ENCODE measurements at regions not wholly inside any gene's neighbourhood (a gene's known extent, or its start where the extent isn't known, plus 50 kb on each side); places are given as distances from the start of the nearest gene placed in this dataset.

- POLR2A ChIA-PET = no interaction called here
- CTCF ChIA-PET = no interaction called here
- DNase-seq (ENCODE audit: extremely low spot score) = no peak
- TF ChIP-seq TARDBP (IDR thresholded peaks at IDR 0.05) = no peak
- TF ChIP-seq HDGF (IDR thresholded peaks at IDR 0.05; ENCODE audit: borderline replicate concordance) = no peak
- TF ChIP-seq LEF1 (IDR thresholded peaks at IDR 0.05; ENCODE audit: borderline replicate concordance) = no peak
- no peak for TF ChIP-seq CTBP1 (IDR thresholded peaks at IDR 0.05; ENCODE audit: borderline replicate concordance)
- no peak for TF ChIP-seq BHLHE40 (IDR thresholded peaks at IDR 0.05; ENCODE audit: borderline replicate concordance)
- no peak for TF ChIP-seq PKNOX1 (IDR thresholded peaks at IDR 0.05)
- TF ChIP-seq FOXA1 (IDR thresholded peaks at IDR 0.05) = no peak
- TF ChIP-seq ZNF384 (IDR thresholded peaks at IDR 0.05) = no peak
- no peak for TF ChIP-seq FOXM1 (IDR thresholded peaks at IDR 0.05; ENCODE audit: borderline replicate concordance)
- TF ChIP-seq NFRKB (IDR thresholded peaks at IDR 0.05) = no peak
- no peak for TF ChIP-seq L3MBTL2 (conservative IDR thresholded peaks at IDR 0.05)
- TF ChIP-seq SUZ12 (IDR thresholded peaks at IDR 0.05) = no peak
- TF ChIP-seq ELF4 (IDR thresholded peaks at IDR 0.05) = no peak
- TF ChIP-seq SP1 (IDR thresholded peaks at IDR 0.05) = no peak
- TF ChIP-seq FOXK2 (IDR thresholded peaks at IDR 0.05) = no peak
- TF ChIP-seq ARNT (IDR thresholded peaks at IDR 0.05) = no peak
These were observed 269.7 kb upstream of the THSD7B start for GRCh38 chr2:136495636-136496035.

GRCh38 chr2:136492901-136493300, 272.4 kb upstream of the THSD7B start:
- ChIA-PET POLR2A (no interaction called here), CTCF (no interaction called here)
- TF ChIP-seq FOXA1 (IDR thresholded peaks at IDR 0.05) = no peak
- TF ChIP-seq LEF1 (IDR thresholded peaks at IDR 0.05; ENCODE audit: borderline replicate concordance) = no peak
- no peak for TF ChIP-seq CTBP1 (IDR thresholded peaks at IDR 0.05; ENCODE audit: borderline replicate concordance)
- no peak for DNase-seq (ENCODE audit: extremely low spot score)

- DNase-seq (ENCODE audit: extremely low spot score) = no peak
- ChIA-PET CTCF (no interaction called here), POLR2A (no interaction called here)
- no peak for TF ChIP-seq ARNT (IDR thresholded peaks at IDR 0.05)
- TF ChIP-seq TARDBP (IDR thresholded peaks at IDR 0.05) = no peak
These were observed 275.2 kb upstream of the THSD7B start for GRCh38 chr2:136490100-136490499.

- TF ChIP-seq SP1 (IDR thresholded peaks at IDR 0.05) = no peak
- no peak for TF ChIP-seq HDGF (IDR thresholded peaks at IDR 0.05; ENCODE audit: borderline replicate concordance)
- TF ChIP-seq SUZ12 (IDR thresholded peaks at IDR 0.05) = no peak
- TF ChIP-seq LEF1 (IDR thresholded peaks at IDR 0.05; ENCODE audit: borderline replicate concordance) = no peak
- TF ChIP-seq ELF4 (IDR thresholded peaks at IDR 0.05) = no peak
- no peak for TF ChIP-seq FOXA1 (IDR thresholded peaks at IDR 0.05)
- TF ChIP-seq ARNT (IDR thresholded peaks at IDR 0.05) = no peak
- TF ChIP-seq CTBP1 (IDR thresholded peaks at IDR 0.05; ENCODE audit: borderline replicate concordance) = no peak
- no peak for TF ChIP-seq NFRKB (IDR thresholded peaks at IDR 0.05)
- no peak for TF ChIP-seq TARDBP (IDR thresholded peaks at IDR 0.05)
- CTCF ChIA-PET = no interaction called here
- POLR2A ChIA-PET = no interaction called here
- DNase-seq (ENCODE audit: extremely low spot score) = no peak
These were observed 277.9 kb upstream of the THSD7B start for GRCh38 chr2:136487421-136487820.

GRCh38 chr2:136486115-136486514, 279.2 kb upstream of the THSD7B start:
- no peak for DNase-seq (ENCODE audit: extremely low spot score)
- CTCF ChIA-PET = no interaction called here

GRCh38 chr2:136482966-136483365, 282.4 kb upstream of the THSD7B start:
- ChIA-PET CTCF (no interaction called here), POLR2A (no interaction called here)
- TF ChIP-seq FOXK2 (IDR thresholded peaks at IDR 0.05) = no peak
- TF ChIP-seq SP1 (IDR thresholded peaks at IDR 0.05) = no peak
- TF ChIP-seq ELF4 (IDR thresholded peaks at IDR 0.05) = no peak
- TF ChIP-seq ZNF384 (IDR thresholded peaks at IDR 0.05) = no peak
- no peak for TF ChIP-seq LEF1 (IDR thresholded peaks at IDR 0.05; ENCODE audit: borderline replicate concordance)
- TF ChIP-seq BHLHE40 (IDR thresholded peaks at IDR 0.05; ENCODE audit: borderline replicate concordance) = no peak
- TF ChIP-seq FOXA1 (IDR thresholded peaks at IDR 0.05) = no peak
- no peak for TF ChIP-seq NFRKB (IDR thresholded peaks at IDR 0.05)
- TF ChIP-seq ARNT (IDR thresholded peaks at IDR 0.05) = no peak
- no peak for DNase-seq (ENCODE audit: extremely low spot score)

More at GRCh38 chr2:136486115-136486514, 279.2 kb upstream of the THSD7B start:
- no peak for TF ChIP-seq ARNT (IDR thresholded peaks at IDR 0.05)
- no peak for TF ChIP-seq FOXK2 (IDR thresholded peaks at IDR 0.05)
- no peak for TF ChIP-seq LEF1 (IDR thresholded peaks at IDR 0.05; ENCODE audit: borderline replicate concordance)
- TF ChIP-seq BHLHE40 (IDR thresholded peaks at IDR 0.05; ENCODE audit: borderline replicate concordance) = no peak
- no peak for TF ChIP-seq HDGF (IDR thresholded peaks at IDR 0.05; ENCODE audit: borderline replicate concordance)
- no peak for TF ChIP-seq L3MBTL2 (conservative IDR thresholded peaks at IDR 0.05)
- no peak for TF ChIP-seq ELF4 (IDR thresholded peaks at IDR 0.05)
- no peak for TF ChIP-seq FOXA1 (IDR thresholded peaks at IDR 0.05)
- POLR2A ChIA-PET = no interaction called here

GRCh38 chr2:136482006-136482405, 283.3 kb upstream of the THSD7B start:
- ChIA-PET POLR2A (no interaction called here), CTCF (no interaction called here)
- DNase-seq (ENCODE audit: extremely low spot score) = no peak
- no peak for TF ChIP-seq SP1 (IDR thresholded peaks at IDR 0.05)
- TF ChIP-seq NFRKB (IDR thresholded peaks at IDR 0.05) = no peak
- TF ChIP-seq TARDBP (IDR thresholded peaks at IDR 0.05) = no peak

GRCh38 chr2:136479696-136480095, 285.6 kb upstream of the THSD7B start:
- ChIA-PET POLR2A (no interaction called here), CTCF (no interaction called here)
- TF ChIP-seq FOXM1 (IDR thresholded peaks at IDR 0.05; ENCODE audit: borderline replicate concordance) (no peak), FOXA1 (IDR thresholded peaks at IDR 0.05) (no peak), PKNOX1 (IDR thresholded peaks at IDR 0.05) (no peak), BHLHE40 (IDR thresholded peaks at IDR 0.05; ENCODE audit: borderline replicate concordance) (no peak), SUZ12 (IDR thresholded peaks at IDR 0.05) (no peak), LEF1 (IDR thresholded peaks at IDR 0.05; ENCODE audit: borderline replicate concordance) (no peak), HDGF (IDR thresholded peaks at IDR 0.05; ENCODE audit: borderline replicate concordance) (no peak), CTBP1 (IDR thresholded peaks at IDR 0.05; ENCODE audit: borderline replicate concordance) (no peak), TARDBP (IDR thresholded peaks at IDR 0.05) (no peak), ZNF384 (IDR thresholded peaks at IDR 0.05) (no peak), NFRKB (IDR thresholded peaks at IDR 0.05) (no peak)
- no peak for DNase-seq (ENCODE audit: extremely low spot score)

All from HEK293T (cell line).